ENCODE measurements at regions not wholly inside any gene's neighbourhood (a gene's known extent, or its start where the extent isn't known, plus 50 kb on each side); places are given as distances from the start of the nearest gene placed in this dataset.

DNA sequence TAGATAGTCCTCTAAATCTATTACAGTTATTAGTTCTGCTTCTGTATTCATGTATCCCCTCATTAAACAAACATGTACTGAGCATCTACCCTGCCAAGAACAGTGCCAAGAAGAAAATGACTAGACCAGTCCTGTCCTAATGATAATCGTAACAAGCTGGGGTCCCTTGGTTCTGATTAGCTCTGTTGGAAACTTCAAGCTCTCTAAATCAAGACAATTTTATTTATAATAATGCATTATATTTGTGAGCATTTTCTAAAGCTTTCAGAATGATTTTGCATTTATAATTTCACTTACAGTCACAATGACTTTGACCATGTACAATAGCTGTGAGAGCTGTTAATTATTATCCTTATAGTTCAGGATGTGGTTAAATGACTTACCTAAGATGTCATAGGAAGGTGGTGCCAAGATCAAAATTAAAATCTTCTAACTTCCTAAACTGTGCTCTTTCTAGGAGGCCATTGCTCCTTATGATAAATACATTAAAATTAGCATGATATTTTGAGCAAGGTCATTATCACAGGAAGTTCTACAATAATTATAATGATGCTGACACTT is 336.5 kb upstream of the SLC39A10 start:
- FAIRE-seq (no peak), DNase-seq (ENCODE audit: low read depth, low spot score) (no peak), ATAC-seq (peak; percentile 87)
- no peaks in the 10 kb centered on the region for H3K27me3 ChIP-seq (replicated peaks in 1 of 2; ENCODE audit: control insufficient read depth in 2 of 2, insufficient read depth in 2 of 2, low read length in 1 of 2)
- no peak for TF ChIP-seq SMAD1 (IDR thresholded peaks at IDR 0.05; ENCODE audit: low read depth, partially characterized antibody)
- TF ChIP-seq BRCA1 (IDR thresholded peaks at IDR 0.05; ENCODE audit: low read depth, low read length), result no peak
- TF ChIP-seq ZNF207 (IDR thresholded peaks at IDR 0.05; ENCODE audit: borderline replicate concordance), result no peak
- TF ChIP-seq, protein P1, sequence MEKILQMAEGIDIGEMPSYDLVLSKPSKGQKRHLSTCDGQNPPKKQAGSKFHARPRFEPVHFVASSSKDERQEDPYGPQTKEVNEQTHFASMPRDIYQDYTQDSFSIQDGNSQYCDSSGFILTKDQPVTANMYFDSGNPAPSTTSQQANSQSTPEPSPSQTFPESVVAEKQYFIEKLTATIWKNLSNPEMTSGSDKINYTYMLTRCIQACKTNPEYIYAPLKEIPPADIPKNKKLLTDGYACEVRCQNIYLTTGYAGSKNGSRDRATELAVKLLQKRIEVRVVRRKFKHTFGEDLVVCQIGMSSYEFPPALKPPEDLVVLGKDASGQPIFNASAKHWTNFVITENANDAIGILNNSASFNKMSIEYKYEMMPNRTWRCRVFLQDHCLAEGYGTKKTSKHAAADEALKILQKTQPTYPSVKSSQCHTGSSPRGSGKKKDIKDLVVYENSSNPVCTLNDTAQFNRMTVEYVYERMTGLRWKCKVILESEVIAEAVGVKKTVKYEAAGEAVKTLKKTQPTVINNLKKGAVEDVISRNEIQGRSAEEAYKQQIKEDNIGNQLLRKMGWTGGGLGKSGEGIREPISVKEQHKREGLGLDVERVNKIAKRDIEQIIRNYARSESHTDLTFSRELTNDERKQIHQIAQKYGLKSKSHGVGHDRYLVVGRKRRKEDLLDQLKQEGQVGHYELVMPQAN (conservative IDR thresholded peaks at IDR 0.05), result no peak
- no peak for TF ChIP-seq SIN3A (IDR thresholded peaks at IDR 0.05; ENCODE audit: low read depth, low read length)
- no peak for TF ChIP-seq HDAC2 (IDR thresholded peaks at IDR 0.05)
- TF ChIP-seq JUND (IDR thresholded peaks at IDR 0.05; ENCODE audit: low read depth, low read length), result no peak
- intact Hi-C loops (cut with micrococcal nuclease; ENCODE audit: unreplicated experiment) (loop anchor here (5.0 kb wide), 2 partner anchors 617 to 747 kb away; partner anchors contain the start of gene DNAH7), in situ Hi-C loops (cut with MboI) (loop anchor here (10.0 to 25.0 kb wide), 2 partner anchors 744 to 1633 kb away; partner anchors contain the start of gene DNAH7)
- 18% methylated on average over 1 of the region's 1 CpG for WGBS (ENCODE audit: insufficient coverage, insufficient replicate concordance, low lambda C conversion rate, missing lambda C conversion rate)
- H3K9me3 ChIP-seq (replicated peaks; ENCODE audit: control insufficient read depth, insufficient read depth, low read length), result no peaks in the 10 kb centered on the region
- H3K4me3 ChIP-seq, result no peak overlapping the region
- POLR2A ChIA-PET, result no interaction called here
- SMC1A ChIA-PET (ENCODE audit: uncharacterized antibody, unreplicated experiment), result interaction anchor here (0.7 to 3.7 kb wide), 31 partner anchors 10 to 774 kb away, joined by 3 to 22 read pairs (median 4); partner anchors contain the start of gene DNAH7
- RAD21 ChIA-PET (ENCODE audit: unreplicated experiment), result interaction anchor here (0.9 to 3.7 kb wide), 16 partner anchors 10 to 1625 kb away, joined by 3 to 31 read pairs (median 5); partner anchors contain the start of genes DNAH7 and SLC39A10
- CTCF ChIA-PET, result interaction anchor here (0.6 to 8.3 kb wide), 22 partner anchors 13 to 1357 kb away, joined by 3 to 54 read pairs (median 6); partner anchors contain the start of gene DNAH7
- H3K27ac ChIP-seq (ENCODE audit: control insufficient read depth, insufficient read depth), result no peak overlapping the region
- H3K79me2 ChIP-seq (ENCODE audit: control insufficient read depth, insufficient read depth, low read length), result no peaks in the 10 kb centered on the region
- H3K4me1 ChIP-seq (ENCODE audit: control insufficient read depth, insufficient read depth, low read length), result no peaks in the 10 kb centered on the region
- H3K4me2 ChIP-seq (ENCODE audit: control insufficient read depth, insufficient read depth), result no peak overlapping the region
- no TSS peak for BruUV-seq (replicated peaks)
- H2AFZ ChIP-seq (ENCODE audit: control insufficient read depth, low read depth, low read length), result no peak overlapping the region
- no peaks in the 10 kb centered on the region for H3K36me3 ChIP-seq (ENCODE audit: control insufficient read depth in 2 of 2, insufficient read depth in 2 of 2, low read length in 1 of 2)
- no peak overlapping the region for H3K9ac ChIP-seq (ENCODE audit: control insufficient read depth, insufficient read depth, low read length)
- H4K20me1 ChIP-seq (ENCODE audit: control insufficient read depth, insufficient read depth), result no peaks in the 10 kb centered on the region

Measured in GM12878 (cell line).